ENCODE measurements at regions not wholly inside any gene's neighbourhood (a gene's known extent, or its start where the extent isn't known, plus 50 kb on each side); places are given as distances from the start of the nearest gene placed in this dataset.

GRCh38 chr10:78763234-78763633 lies 305.5 kb upstream of the ZMIZ1 start:
- DNase-seq (ENCODE audit: insufficient read length, low spot score) (no peak), FAIRE-seq (no peak)
- no peak for TF ChIP-seq POLR2A (IDR thresholded peaks at IDR 0.05; ENCODE audit: low read depth, low read length)

- DNase-seq (ENCODE audit: insufficient read length, low spot score): no peak
- FAIRE-seq: no peak
- TF ChIP-seq POLR2A (IDR thresholded peaks at IDR 0.05; ENCODE audit: low read depth, low read length): no peak
Measured at GRCh38 chr10:78763651-78764395, 304.9 kb upstream of the ZMIZ1 start.

GRCh38 chr10:78764436-78764835 lies 304.3 kb upstream of the ZMIZ1 start:
- DNase-seq (ENCODE audit: insufficient read length, low spot score) (no peak), FAIRE-seq (no peak)
- no peak for TF ChIP-seq POLR2A (IDR thresholded peaks at IDR 0.05; ENCODE audit: low read depth, low read length)

- no peak for TF ChIP-seq POLR2A (IDR thresholded peaks at IDR 0.05; ENCODE audit: low read depth, low read length)
- DNase-seq (ENCODE audit: insufficient read length, low spot score) (no peak), FAIRE-seq (no peak)
Measured at GRCh38 chr10:78764846-78765430, 303.8 kb upstream of the ZMIZ1 start.

GRCh38 chr10:78765726-78766335 lies 302.9 kb upstream of the ZMIZ1 start:
- no peak for FAIRE-seq
- no peak for DNase-seq (ENCODE audit: insufficient read length, low spot score)
- no peak for TF ChIP-seq POLR2A (IDR thresholded peaks at IDR 0.05; ENCODE audit: low read depth, low read length)

GRCh38 chr10:78766603-78767002 lies 302.2 kb upstream of the ZMIZ1 start:
- FAIRE-seq (no peak), DNase-seq (ENCODE audit: insufficient read length, low spot score) (no peak)
- no peak for TF ChIP-seq POLR2A (IDR thresholded peaks at IDR 0.05; ENCODE audit: low read depth, low read length)

- no peak for TF ChIP-seq POLR2A (IDR thresholded peaks at IDR 0.05; ENCODE audit: low read depth, low read length)
- FAIRE-seq (no peak), DNase-seq (ENCODE audit: insufficient read length, low spot score) (no peak)
Measured at GRCh38 chr10:78768041-78768835, 300.5 kb upstream of the ZMIZ1 start.

- FAIRE-seq (no peak), DNase-seq (ENCODE audit: insufficient read length, low spot score) (no peak)
- no peak for TF ChIP-seq POLR2A (IDR thresholded peaks at IDR 0.05; ENCODE audit: low read depth, low read length)
Measured at GRCh38 chr10:78768876-78769275, 299.9 kb upstream of the ZMIZ1 start.

- DNase-seq (ENCODE audit: insufficient read length, low spot score) (no peak), FAIRE-seq (no peak)
- no peak for TF ChIP-seq POLR2A (IDR thresholded peaks at IDR 0.05; ENCODE audit: low read depth, low read length)
Measured at GRCh38 chr10:78769526-78769925, 299.2 kb upstream of the ZMIZ1 start.

- FAIRE-seq (no peak), DNase-seq (ENCODE audit: insufficient read length, low spot score) (no peak)
- TF ChIP-seq POLR2A (IDR thresholded peaks at IDR 0.05; ENCODE audit: low read depth, low read length): no peak
Measured at GRCh38 chr10:78770167-78771090, 298.3 kb upstream of the ZMIZ1 start.

GRCh38 chr10:78771260-78771659 lies 297.5 kb upstream of the ZMIZ1 start:
- TF ChIP-seq POLR2A (IDR thresholded peaks at IDR 0.05; ENCODE audit: low read depth, low read length): no peak
- DNase-seq (ENCODE audit: insufficient read length, low spot score) (no peak), FAIRE-seq (no peak)

- no peak for FAIRE-seq
- no peak for DNase-seq (ENCODE audit: insufficient read length, low spot score)
- no peak for TF ChIP-seq POLR2A (IDR thresholded peaks at IDR 0.05; ENCODE audit: low read depth, low read length)
Measured at GRCh38 chr10:78771808-78772455, 296.8 kb upstream of the ZMIZ1 start.

- DNase-seq (ENCODE audit: insufficient read length, low spot score) (no peak), FAIRE-seq (no peak)
- no peak for TF ChIP-seq POLR2A (IDR thresholded peaks at IDR 0.05; ENCODE audit: low read depth, low read length)
Measured at GRCh38 chr10:78772486-78772885, 296.3 kb upstream of the ZMIZ1 start.

All from H54 (cell line).